Colon (tissue), 2 donors: ENCODE measurements at regions not wholly inside any gene's neighbourhood (a gene's known extent, or its start where the extent isn't known, plus 50 kb on each side); places are given as distances from the start of the nearest gene placed in this dataset.
"Not testable (repeated sequence)": the region's sequence is repeated elsewhere in the genome, so short reads cannot be mapped to it uniquely, and the experiment has no call there.

Experiments
- FAIRE-seq: peaks from 2 replicates; lab custom pipeline; 2012; peaks lifted over from hg19 to GRCh38; lab: Jason Lieb, UNC
- donor health status: control.
- donor health status: control.

DNA sequence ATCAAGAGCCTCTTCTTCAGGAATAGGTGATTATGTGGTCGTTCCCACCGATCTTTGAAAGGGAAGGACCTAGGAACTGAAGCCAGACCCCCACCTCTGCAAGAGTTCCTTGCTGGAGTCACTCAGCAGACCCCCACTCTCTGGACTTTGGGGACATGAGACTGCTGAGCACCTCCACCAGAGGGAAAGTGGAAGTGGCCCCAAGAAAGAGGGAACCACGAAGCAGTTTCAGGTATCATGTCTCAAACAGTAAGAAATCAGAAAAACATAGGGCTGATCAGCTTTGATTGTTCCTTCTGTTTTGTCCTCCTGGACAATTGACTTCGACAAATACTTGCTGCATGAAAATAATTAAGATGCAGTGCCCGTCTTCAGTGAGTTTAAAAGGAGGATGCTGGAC, 84.2 kb upstream of the ADORA2B start:
- not testable (repeated sequence) for FAIRE-seq

DNA sequence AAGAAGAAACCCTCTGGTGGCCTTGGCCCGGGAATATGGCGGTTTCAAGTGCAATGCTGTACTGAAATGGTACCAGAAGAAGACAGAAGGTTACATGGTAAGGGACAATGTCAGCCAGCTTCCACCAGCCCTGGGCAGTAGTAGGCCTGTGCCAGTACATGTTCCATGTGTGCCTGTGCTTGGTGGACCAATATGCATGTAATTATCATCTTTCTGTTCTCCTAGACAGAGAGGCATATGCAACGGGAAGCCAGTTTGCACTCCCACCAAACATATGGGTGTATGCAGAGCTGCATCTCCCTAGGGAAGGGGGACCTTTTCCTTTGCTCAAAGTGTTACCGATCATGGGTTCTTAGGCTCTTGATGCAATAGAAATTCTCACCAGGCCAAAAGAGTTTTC, 80.9 kb upstream of the ADORA2B start:
- not testable (repeated sequence) for FAIRE-seq

DNA sequence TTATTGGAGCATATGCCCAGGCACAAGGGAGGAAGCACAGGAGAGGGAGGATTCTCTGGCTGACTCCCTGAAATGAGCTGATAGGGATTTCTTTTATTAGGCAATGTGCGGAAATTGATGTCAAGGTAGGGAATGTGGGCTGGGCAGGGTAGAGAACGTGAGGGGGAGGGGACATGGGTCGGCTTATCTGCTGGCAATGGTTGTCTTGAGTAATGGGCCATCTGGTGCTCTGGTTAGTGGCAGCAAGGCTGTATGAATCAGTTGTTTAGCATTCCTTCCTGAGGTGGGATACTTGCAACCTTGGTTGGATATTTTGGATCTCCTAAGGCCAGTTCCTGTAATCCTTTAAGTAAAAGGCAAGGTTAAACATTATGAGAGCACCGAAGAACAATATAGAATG, 80.5 kb upstream of the ADORA2B start:
- FAIRE-seq, result not testable (repeated sequence)

DNA sequence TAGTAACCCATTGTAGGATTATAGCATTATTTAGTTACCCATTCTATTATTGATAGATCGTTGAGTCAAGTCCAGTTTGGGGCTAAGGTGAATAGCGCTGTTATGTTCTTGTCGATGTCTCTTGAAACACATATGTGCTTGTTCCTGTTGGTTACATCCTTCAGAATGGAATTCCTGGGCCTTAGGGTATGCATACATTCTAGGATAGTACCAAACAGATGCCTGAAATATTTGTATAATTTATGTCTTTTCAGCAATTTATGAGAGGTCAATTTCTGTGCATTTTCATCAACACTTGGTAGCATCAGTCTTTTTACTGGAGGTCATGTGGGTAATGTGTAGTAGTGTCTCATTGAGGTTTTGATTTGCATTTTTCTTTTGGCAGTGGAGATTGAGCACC, 78.9 kb upstream of the ADORA2B start:
- FAIRE-seq, result not testable (repeated sequence)

DNA sequence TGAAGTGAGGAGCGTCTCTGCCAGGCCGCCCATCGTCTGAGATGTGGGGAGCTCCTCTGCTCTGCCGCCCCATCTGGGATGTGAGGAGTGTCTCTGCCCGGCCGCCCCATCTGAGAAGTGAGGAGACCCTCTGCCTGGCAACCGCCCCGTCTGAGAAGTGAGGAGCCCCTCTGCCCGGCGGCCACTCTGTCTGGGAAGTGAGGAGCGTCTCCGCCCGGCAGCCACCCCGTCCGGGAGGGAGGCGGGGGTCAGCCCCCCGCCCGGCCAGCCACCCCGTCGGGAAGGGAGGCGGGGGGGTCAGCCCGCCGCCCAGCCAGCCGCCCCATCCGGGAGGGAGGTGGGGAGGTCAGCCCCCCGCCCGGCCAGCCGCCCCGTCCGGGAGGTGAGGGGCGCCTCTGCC, 77.6 kb upstream of the ADORA2B start:
- not testable (repeated sequence) for FAIRE-seq

DNA sequence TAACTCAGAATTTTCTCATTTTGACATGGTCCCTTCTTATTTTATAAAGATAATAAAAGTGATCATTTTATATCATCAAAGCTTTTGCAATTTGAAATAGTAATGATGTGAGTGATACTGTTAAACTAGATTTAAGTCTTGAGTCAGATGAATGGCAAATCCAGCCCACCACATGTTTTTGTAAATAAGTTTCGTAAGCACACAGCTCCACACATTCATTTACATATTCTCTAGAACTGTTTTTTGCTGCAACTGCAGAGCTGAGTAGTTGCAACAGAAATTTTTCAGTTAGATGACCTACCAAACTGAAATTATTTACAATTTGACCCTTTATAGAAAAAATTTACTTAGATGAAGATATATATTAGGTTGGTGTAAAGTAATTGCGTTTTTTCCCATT, 75.1 kb upstream of the ADORA2B start:
- not testable (repeated sequence) for FAIRE-seq

DNA sequence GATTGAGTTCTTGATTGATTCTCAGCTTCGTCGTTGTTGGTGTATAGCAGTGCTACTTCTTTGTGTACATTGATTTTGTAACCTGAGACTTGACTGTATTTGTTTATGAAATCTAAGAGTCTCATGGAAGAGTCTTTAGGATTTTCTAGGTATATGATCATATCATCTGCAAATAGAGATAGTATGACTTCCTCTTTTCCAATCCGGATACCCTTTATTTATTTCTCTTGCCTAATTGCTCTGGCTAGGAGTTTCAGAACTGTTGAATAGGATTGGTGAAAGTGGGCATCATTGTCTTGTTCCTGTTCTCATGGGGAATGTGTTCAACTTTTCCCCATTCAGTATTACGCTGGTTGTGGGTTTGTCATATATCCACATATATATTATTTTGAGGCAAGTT, 72.3 kb upstream of the ADORA2B start:
- not testable (repeated sequence) for FAIRE-seq

DNA sequence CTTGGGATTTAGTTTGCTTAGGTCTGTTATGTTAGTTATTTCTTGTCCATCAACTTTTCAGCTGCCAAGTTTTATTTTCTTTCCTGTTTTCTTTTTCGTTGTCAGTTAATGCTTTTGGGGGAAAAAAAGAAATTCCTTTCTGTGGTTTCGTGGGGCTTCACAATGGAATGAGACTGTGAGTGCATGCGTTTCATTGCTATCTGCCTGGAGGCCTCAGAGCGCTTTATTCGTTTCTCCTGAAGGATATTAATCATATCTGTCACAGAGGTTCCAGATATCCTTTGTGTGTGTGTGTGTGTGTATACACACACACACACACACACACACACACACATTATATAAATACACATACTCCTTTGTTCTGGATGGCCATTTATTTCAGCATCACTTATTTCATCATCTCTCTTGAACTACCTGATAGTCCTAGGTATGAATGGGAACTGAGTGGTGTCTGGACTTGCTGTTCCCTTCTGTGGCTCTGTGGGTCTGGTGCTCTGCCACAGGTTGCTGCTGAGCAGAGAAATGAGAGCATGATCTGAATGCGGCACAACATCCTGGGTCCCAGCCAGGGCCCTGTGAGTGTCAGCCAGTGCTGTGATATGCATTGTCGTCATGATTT, 66.9 kb upstream of the ADORA2B start:
- not testable (repeated sequence) for FAIRE-seq

DNA sequence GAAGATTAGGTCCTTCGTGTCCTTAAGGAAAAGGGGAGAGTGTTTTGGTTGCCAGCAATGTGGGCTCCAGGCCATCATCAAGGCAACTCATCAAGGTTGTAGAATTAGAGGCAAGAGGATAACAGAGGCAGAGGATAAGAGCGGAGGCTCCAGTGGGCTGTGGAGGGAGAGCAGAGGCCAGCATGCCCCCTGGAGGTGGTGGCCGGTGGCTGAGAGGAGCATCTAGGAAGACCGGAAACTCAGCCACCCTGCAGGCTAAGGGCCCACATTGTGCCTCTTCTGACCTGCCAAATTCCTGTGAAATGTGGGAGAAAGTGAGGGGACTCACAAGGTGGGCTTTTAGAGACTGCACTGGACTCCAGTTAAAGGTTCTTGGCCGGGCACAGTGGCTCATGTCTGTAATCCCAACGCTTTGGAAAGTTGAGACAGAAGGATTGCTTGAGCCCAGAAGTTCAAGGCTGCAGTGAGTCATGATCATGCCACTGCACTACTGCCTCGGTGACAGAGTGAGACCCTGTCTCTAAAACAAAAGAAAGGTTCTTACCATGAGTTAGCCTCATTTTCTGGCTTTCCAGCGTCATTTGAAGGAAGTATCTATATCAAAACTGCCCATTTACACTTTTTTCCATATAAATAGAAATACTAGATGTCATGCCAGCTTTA, 62.7 kb upstream of the ADORA2B start:
- no peak for FAIRE-seq

DNA sequence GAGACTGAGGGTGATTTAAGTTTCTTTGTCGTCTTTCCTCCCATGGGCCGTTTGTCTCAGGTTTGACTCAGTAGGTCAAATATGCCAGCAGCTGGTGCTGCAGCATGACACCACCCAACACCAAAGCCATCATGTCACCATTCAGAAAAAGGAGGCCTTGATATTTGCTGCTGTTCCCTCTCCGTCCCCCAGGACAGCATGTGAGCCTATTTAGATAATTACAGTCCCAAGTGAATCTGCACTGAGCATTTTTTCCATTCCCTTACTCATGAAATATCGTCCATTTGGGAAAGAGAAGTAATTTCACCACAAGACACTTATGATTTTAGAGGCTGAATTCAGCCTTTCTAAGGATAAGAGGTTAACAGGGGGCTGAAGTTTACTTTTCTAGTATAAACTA, 62.2 kb upstream of the ADORA2B start:
- FAIRE-seq, result no peak

DNA sequence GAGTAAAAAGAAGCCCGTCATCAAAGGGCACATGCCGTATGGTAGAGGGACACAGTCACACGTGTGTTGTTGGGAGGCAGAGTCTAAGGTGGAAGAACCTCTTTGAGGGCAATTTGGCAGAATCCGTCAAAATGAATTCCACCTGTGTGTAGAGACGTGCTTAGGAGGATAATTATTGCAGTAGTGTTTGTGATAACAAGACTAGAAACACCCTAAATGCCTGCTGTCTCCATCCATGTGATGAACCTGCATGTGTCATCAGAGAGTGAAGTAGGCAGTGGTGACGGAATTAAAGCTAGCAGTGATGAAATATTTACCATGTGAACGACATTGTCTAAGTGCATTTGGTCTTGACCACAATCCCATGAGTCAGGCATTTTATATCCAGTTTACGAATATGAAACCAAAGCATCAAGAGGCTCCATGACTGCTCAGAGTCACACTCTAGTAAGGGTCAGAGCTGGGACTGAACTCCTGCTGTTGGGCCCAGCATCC, 61.3 kb upstream of the ADORA2B start:
- no peak for FAIRE-seq

DNA sequence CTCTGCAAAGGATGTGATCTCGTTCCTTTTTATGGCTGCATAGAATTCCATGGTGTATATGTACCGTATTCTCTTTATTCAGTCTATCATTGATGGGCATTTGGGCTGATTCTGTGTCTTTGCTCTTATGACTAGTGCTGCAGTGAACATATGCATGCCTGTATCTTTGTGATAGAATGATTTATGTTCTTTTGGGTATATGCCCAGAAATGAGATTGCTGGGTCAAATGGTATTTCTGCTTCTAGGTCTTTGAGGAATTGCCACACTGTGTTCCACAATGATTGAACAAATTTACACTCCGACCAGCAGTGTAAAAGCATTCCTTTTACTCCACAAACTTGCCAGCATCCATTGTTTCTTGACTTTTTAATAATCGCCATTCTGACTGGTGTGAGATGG, 60.2 kb upstream of the ADORA2B start:
- no peak for FAIRE-seq

DNA sequence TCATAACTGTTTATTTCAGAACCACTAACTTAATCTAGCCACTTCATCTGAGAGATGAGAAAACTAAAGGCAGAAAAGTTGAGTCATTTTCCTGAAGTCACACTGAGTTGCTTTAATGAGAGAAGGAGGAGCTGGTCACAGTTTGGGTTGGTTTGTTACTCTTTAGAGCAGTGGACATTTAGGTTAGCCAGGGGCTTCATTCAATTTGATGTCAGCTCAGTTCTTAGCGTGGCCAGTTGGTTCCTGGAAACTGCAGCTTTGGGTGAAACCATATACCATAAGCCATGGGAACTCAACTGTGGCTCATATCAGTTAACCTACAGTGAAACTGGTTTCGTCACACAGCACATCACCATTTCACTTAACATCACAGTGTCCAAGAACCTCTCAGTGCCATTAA, 59.2 kb upstream of the ADORA2B start:
- no peak for FAIRE-seq

DNA sequence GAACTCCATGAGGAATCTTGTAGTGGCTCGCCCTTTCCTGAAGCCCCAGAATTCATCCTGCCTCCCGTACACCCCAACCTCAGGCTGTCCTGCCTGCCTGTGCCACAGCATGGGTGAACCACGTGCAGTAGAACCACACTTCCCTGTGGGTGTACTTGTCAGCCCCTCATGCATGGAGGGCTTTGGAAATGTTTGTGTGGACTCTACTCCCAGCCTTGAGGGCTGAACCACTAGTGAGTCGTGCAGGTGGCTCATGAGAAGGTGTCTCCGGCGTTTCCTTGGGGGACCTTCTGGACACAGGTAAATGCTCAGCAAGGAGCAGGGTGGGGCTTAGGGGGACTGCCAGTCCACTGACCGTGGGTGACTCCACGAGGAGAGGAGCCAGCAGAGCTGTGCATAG, 58.7 kb upstream of the ADORA2B start:
- FAIRE-seq, result no peak

DNA sequence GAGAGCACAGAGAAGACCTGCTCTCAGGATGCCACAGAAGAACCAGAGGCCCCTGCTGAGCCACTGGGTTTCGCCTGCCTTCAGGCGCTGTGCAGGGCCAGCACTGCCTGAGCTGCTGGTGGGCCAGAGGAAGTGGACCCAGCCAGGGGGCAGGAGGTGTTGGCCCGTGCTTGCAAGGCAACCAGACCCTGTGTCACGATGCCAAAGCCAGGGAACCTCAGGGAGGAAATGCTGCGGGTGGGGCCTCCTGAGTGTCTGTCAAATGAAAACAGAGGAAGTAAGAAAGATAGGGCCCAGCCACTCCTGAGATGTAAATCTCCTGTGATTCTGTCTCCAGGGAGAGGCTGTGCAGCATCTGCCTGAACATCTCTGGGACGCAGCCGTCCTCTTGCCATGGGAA, 58.1 kb upstream of the ADORA2B start:
- no peak for FAIRE-seq

DNA sequence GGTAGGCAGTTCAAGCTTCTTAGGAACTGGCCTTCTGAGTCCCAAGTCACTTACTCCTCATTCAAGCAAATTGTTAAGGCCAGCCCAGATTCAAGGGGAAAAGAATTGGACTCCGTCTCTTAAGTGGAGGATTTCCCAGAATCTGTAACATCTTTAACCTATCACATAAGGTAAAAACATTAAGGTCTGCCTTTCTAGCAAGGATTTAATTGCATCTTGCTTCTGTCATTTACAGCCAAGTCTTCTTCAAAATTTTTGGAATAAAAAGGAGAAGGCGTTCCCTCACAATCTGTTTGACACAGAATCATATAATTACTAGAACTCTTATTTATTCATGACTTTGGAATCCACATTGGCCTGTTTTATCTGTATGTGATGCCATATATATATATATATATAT, 56.5 kb upstream of the ADORA2B start:
- no peak for FAIRE-seq

DNA sequence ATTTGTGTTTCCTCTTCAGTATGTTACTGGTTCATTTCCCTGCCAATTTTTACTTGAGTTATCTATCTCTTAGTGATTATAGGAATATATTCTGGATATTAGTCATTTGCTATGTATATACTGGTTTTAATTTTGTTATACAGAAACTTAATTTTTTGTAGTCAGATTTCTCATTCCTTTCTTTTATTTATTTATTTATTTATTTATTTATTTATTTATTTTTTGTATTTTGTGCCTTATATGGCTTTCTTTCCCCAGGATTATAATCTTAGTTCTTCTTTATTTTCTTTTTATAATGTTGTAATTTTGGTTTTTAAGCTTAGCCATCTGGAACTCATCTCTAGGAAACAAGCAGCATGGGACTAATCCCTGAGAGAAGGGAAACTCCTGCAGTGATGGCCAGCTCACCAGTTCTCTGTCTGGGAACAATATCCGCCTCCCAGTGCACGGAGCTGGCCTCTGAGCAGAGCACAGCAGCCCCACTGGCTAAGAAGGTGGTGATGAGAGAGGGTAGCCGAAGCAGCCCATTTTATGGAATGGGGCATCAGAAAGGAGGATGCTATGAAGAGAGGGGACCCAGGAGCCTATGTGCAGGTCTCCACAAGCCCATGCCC, 54.5 kb upstream of the ADORA2B start:
- FAIRE-seq, result no peak

DNA sequence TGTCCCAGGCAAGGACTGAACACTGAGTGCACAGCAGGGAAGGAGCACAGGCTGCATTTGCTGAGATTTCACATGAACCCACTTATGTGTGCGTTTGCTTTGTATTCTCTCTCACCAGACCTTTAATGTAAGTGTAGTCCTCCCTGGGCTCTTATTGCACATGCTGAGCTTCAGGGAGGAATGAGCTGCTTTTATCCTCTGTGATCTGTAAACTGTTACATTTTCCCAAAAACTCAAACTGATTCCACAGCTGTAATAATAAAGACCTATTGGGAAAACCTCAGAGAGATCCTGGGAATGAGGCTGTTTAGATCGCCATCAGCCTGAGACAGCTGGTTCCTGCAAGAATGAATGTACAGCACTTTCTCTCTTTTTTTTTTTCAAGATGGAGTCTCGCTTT, 53.6 kb upstream of the ADORA2B start:
- FAIRE-seq, result no peak

DNA sequence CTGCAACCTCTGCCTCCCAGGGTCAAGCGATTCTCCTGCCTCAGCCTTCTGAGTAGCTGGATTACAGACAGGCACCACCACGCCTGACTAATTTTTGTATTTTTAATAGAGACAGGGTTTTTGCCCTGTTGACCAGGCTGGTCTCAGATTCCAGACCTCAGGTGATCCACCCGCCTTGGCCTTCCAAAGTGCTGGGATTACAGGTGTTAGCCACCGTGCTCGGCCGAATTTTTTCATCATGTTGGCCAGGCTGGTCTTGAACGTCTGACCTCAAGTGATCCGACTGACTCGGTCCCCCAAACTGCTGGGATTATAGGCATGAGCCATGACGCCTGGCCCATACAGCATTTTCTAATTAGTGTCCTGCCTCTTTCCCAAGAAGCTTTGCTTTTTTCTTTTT, 52.7 kb upstream of the ADORA2B start:
- no peak for FAIRE-seq

DNA sequence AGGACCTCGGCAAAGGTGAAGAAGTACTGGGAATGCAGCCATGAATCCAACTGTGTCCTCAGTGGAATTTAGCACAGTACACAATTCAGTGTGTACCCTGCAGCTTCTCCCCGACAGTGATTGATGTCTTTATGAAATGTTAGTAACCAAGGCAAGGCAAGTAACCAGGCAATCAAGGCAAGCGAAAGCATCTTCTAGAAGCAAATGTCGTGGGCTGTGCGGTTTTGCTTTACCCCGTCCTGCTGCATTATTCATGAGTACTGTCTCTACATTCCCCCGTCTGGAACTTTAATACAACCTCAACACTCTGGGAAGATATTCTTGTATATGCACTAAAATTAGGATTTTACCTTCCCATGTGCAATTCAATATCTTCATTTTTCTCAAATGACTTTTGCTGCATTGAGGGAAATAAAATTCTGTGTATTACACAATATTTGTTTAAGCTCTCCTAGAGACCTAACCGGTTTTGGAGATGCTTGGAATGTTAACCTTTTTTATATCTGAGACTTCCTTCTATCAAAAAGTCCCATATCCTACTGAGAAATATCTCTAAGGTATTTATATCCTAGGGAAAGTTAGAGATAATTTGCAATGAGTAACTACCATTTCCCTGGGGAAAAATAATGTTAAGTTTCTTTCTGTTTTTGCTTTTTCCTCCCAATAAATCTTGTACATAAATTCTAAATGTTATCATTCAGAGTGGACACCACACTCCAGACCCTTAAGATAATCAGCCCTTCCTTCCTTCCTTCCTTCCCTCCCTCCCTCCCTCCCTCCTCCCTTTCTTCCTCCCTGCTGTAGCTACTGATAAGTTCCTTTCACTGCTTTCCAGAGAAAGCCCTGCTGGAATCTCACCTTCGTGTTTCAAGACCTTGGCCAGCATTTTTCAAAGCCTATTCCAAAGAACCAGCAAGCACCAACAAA, 51.9 kb upstream of the ADORA2B start:
- no peak for FAIRE-seq

DNA sequence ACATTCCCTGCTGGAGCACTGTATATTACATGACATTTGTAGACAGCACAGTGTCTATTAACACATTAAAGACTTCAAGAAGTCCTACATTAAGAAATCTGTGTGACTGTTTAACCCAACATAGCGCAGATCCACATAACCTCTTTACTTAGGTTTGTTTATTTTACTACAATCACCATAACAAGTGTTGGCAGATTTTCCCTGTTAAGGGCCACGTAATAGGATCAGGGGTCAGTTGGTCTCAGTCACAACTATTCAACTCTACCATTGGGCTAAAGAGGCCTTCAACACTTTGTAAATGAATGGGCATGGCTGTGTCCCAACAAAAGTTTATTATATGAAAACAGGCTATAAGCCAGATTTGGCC, 51.3 kb upstream of the ADORA2B start:
- FAIRE-seq, result no peak

DNA sequence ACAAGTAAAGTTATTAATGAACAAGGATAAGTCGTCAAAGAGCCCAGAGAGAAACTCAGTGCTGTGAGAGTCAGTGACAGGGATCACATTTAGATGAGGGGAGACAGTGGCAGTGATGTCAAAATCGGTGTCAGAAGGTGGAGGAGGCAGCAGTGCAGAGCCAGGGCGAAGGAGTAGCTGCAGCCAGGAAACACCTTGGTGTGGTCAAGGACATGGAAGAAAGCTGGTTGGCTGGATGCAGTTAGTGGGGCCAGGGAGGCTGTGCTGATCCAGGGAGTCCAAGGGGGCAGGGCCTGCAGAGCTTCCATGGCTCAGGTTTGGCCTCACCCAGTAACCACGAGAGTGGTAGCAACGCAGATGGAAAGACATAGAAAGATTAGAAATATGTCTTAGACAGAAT, 50.7 kb upstream of the ADORA2B start:
- no peak for FAIRE-seq
